ENCODE measurements at regions not wholly inside any gene's neighbourhood (a gene's known extent, or its start where the extent isn't known, plus 50 kb on each side); places are given as distances from the start of the nearest gene placed in this dataset.
A peak's percentile ranks its signal among the peaks of the same experiment; 100 is the strongest.

DNA sequence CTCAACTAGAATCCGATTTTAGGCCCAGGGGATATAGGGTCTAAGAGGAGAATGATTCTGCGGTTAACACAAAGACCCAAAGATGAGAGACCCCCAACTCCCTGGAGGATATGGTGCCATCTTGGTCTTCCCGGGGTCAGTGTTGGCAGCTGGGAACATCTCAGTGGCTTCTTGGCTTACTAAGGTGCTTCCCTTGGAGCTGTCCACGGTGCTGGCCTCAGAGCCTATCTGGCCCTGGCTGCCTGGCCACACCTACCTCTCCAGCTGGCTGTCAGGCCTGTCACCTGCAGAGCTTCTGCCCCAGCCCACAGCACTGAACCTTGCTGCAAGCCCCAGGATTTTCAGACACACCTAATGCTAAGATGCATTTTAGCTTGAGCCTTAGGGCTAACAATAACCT lies 70.7 kb upstream of the THY1 start:
- H3K27ac ChIP-seq (ENCODE audit: insufficient read depth, low read length), result no peak overlapping the region
- H4K20me1 ChIP-seq (ENCODE audit: control insufficient read depth, extremely low read depth, insufficient read depth, low read length), result no peaks in the 10 kb centered on the region
- H2AFZ ChIP-seq (ENCODE audit: low read length), result no peak overlapping the region
- peaks cover 16% of the 10 kb centered on the region for H3K27me3 ChIP-seq (ENCODE audit: control insufficient read depth, insufficient read depth, low read length)
- no peaks in the 10 kb centered on the region for H3K79me2 ChIP-seq (ENCODE audit: control insufficient read depth, insufficient read depth, low read length)
- H3K9ac ChIP-seq (ENCODE audit: insufficient read depth, low read length), result no peak overlapping the region
- H3K4me1 ChIP-seq (ENCODE audit: control insufficient read depth, extremely low read depth, insufficient read depth, low read length), result no peaks in the 10 kb centered on the region
- no peak overlapping the region for H3K4me2 ChIP-seq (ENCODE audit: extremely low read depth, insufficient read depth, low read length)
- no peak overlapping the region for H3K4me3 ChIP-seq (replicated peaks in 1 of 4; ENCODE audit: control extremely low read depth in 1 of 4, insufficient read depth in 1 of 4, low read depth in 3 of 4, low read length in 4 of 4)
- DNase-seq (ENCODE audit: low read depth in 2 of 2), result peak; percentile 25 to 26
- H3K36me3 ChIP-seq (ENCODE audit: control insufficient read depth, insufficient read depth, low read length), result no peaks in the 10 kb centered on the region
- TF ChIP-seq EZH2 (IDR thresholded peaks at IDR 0.05; ENCODE audit: low read length, missing control alignments), result no peak
- TF ChIP-seq, protein P1, sequence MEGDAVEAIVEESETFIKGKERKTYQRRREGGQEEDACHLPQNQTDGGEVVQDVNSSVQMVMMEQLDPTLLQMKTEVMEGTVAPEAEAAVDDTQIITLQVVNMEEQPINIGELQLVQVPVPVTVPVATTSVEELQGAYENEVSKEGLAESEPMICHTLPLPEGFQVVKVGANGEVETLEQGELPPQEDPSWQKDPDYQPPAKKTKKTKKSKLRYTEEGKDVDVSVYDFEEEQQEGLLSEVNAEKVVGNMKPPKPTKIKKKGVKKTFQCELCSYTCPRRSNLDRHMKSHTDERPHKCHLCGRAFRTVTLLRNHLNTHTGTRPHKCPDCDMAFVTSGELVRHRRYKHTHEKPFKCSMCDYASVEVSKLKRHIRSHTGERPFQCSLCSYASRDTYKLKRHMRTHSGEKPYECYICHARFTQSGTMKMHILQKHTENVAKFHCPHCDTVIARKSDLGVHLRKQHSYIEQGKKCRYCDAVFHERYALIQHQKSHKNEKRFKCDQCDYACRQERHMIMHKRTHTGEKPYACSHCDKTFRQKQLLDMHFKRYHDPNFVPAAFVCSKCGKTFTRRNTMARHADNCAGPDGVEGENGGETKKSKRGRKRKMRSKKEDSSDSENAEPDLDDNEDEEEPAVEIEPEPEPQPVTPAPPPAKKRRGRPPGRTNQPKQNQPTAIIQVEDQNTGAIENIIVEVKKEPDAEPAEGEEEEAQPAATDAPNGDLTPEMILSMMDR (conservative IDR thresholded peaks at IDR 0.05 in 1 of 2, IDR thresholded peaks at IDR 0.05 in 1 of 2; ENCODE audit: low read depth in 1 of 2, low read length in 2 of 2), result no peak
- no peaks in the 10 kb centered on the region for H3K9me3 ChIP-seq (ENCODE audit: control insufficient read depth, insufficient read depth, low read depth, low read length)

GRCh38 chr11:119491753-119492510 lies 69.0 kb upstream of the THY1 start:
- Histone ChIP-seq H3K4me2 (ENCODE audit: extremely low read depth, insufficient read depth, low read length) (no peak overlapping the region), H3K27me3 (ENCODE audit: control insufficient read depth, insufficient read depth, low read length) (peaks cover 15% of the 10 kb centered on the region), H3K4me1 (ENCODE audit: control insufficient read depth, extremely low read depth, insufficient read depth, low read length) (no peaks in the 10 kb centered on the region), H2AFZ (ENCODE audit: low read length) (no peak overlapping the region), H3K36me3 (ENCODE audit: control insufficient read depth, insufficient read depth, low read length) (no peaks in the 10 kb centered on the region), H3K9me3 (ENCODE audit: control insufficient read depth, insufficient read depth, low read depth, low read length) (no peaks in the 10 kb centered on the region), H3K27ac (ENCODE audit: insufficient read depth, low read length) (no peak overlapping the region), H4K20me1 (ENCODE audit: control insufficient read depth, extremely low read depth, insufficient read depth, low read length) (no peaks in the 10 kb centered on the region), H3K9ac (ENCODE audit: insufficient read depth, low read length) (no peak overlapping the region), H3K4me3 (replicated peaks in 1 of 4; ENCODE audit: control extremely low read depth in 1 of 4, insufficient read depth in 1 of 4, low read depth in 3 of 4, low read length in 4 of 4) (no peak overlapping the region), H3K79me2 (ENCODE audit: control insufficient read depth, insufficient read depth, low read length) (no peaks in the 10 kb centered on the region)
- TF ChIP-seq, protein P1 (conservative IDR thresholded peaks at IDR 0.05 in 1 of 2, IDR thresholded peaks at IDR 0.05 in 1 of 2; ENCODE audit: low read depth in 1 of 2, low read length in 2 of 2), result peak; percentile 55 to 61
- no peak for TF ChIP-seq EZH2 (IDR thresholded peaks at IDR 0.05; ENCODE audit: low read length, missing control alignments)
- DNase-seq (ENCODE audit: low read depth in 2 of 2), result peak; percentile 18 to 29

DNA sequence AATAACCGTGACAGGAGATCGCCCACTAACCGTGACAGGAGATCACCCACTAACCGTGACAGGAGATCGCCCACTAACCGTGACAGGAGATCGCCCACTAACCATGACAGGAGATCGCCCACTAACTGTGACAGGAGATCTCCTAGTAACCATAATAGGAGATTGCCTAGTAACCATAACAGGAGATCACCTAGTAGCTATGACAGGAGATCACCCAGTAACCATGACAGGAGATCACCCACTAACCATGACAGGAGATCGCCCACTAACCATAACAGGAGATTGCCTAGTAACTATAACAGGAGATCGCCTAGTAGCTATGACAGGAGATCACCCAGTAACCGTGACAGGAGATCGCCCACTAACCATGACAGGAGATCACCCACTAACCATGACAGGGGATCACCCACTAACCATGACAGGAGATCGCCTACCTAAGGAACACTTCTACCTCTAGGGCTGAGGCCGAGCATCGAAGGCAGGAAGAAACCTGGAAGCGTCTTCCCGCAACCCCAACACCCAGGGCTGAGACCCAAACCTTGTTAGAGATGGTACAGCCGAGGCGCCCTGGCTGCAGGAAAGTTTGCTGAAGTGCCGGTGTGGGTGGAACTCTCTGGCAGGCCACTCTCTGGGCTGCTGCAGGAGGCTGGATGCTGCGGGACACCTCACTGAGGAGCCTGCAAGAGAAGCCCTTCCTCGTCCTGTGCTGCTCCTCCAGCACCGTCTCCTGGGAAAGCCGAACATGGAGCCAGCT lies 67.5 kb upstream of the THY1 start:
- no peaks in the 10 kb centered on the region for H3K36me3 ChIP-seq (ENCODE audit: control insufficient read depth, insufficient read depth, low read length)
- H2AFZ ChIP-seq (ENCODE audit: low read length), result no peak overlapping the region
- no peak for DNase-seq (ENCODE audit: low read depth in 2 of 2)
- peaks cover 1% of the 10 kb centered on the region for H4K20me1 ChIP-seq (ENCODE audit: control insufficient read depth, extremely low read depth, insufficient read depth, low read length)
- no peaks in the 10 kb centered on the region for H3K79me2 ChIP-seq (ENCODE audit: control insufficient read depth, insufficient read depth, low read length)
- no peak overlapping the region for H3K4me2 ChIP-seq (ENCODE audit: extremely low read depth, insufficient read depth, low read length)
- no peak overlapping the region for H3K4me3 ChIP-seq (replicated peaks in 1 of 4; ENCODE audit: control extremely low read depth in 1 of 4, insufficient read depth in 1 of 4, low read depth in 3 of 4, low read length in 4 of 4)
- TF ChIP-seq, protein P1 (conservative IDR thresholded peaks at IDR 0.05 in 1 of 2, IDR thresholded peaks at IDR 0.05 in 1 of 2; ENCODE audit: low read depth in 1 of 2, low read length in 2 of 2), result no peak
- no peak for TF ChIP-seq EZH2 (IDR thresholded peaks at IDR 0.05; ENCODE audit: low read length, missing control alignments)
- no peak overlapping the region for H3K9ac ChIP-seq (ENCODE audit: insufficient read depth, low read length)
- no peaks in the 10 kb centered on the region for H3K4me1 ChIP-seq (ENCODE audit: control insufficient read depth, extremely low read depth, insufficient read depth, low read length)
- no peaks in the 10 kb centered on the region for H3K9me3 ChIP-seq (ENCODE audit: control insufficient read depth, insufficient read depth, low read depth, low read length)
- peaks cover 14% of the 10 kb centered on the region for H3K27me3 ChIP-seq (ENCODE audit: control insufficient read depth, insufficient read depth, low read length)
- H3K27ac ChIP-seq (ENCODE audit: insufficient read depth, low read length), result no peak overlapping the region

Data from fibroblast of lung (primary cell).